ENCODE measurements at regions not wholly inside any gene's neighbourhood (a gene's known extent, or its start where the extent isn't known, plus 50 kb on each side); places are given as distances from the start of the nearest gene placed in this dataset.

DNA sequence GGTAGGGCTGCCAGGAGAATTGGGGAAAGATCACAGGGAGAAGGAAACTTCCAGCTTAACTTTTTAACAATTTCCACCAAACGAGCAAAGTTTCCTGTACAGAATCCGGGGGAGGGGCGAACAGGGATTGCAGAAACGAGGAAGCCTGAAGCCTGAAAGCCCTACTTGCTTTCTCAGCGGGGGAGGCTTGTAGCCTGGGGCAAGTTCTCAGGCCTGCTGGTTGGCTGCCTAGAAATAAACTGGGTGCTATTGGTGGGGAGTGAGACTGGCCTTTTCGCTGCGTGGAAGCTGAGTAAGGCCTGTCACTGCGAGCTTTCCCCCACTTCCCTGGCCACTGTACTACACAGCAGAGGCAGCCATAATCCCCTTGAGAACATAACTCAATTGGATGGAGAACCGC, 110.8 kb upstream of the ATP8A1 start:
- Histone ChIP-seq H3K9me2 (no peaks in the 10 kb centered on the region), H3F3A (replicated peaks; ENCODE audit: insufficient read depth) (no peaks in the 10 kb centered on the region), H3K36me3 (replicated peaks in 1 of 2; ENCODE audit: control insufficient read depth in 1 of 2, insufficient read depth in 2 of 2, low read length in 1 of 2) (no peaks in the 10 kb centered on the region), H3K9ac (no peak overlapping the region), H3K4me1 (ENCODE audit: control insufficient read depth in 1 of 2, insufficient read depth in 2 of 2, low read depth in 1 of 2, low read length in 1 of 2) (no peaks in the 10 kb centered on the region), H2AFZ (ENCODE audit: low read depth) (no peak overlapping the region), H3K79me2 (ENCODE audit: insufficient read depth) (no peaks in the 10 kb centered on the region), H3K4me2 (no peak overlapping the region), H4K20me1 (ENCODE audit: insufficient read depth) (no peaks in the 10 kb centered on the region), H3K4me3 (ENCODE audit: low read depth in 2 of 2, low read length in 1 of 2) (no peak overlapping the region), H3K27ac (ENCODE audit: low read depth in 2 of 2, low read length in 1 of 2) (no peak overlapping the region), H3K27me3 (ENCODE audit: insufficient read depth) (no peaks in the 10 kb centered on the region), H3K9me3 (no peaks in the 10 kb centered on the region)
- POLR2A ChIA-PET = no interaction called here
- 25% methylated on average over 7 of the region's 9 CpGs for WGBS (ENCODE audit: low lambda C conversion rate)
- TF ChIP-seq, protein P1, sequence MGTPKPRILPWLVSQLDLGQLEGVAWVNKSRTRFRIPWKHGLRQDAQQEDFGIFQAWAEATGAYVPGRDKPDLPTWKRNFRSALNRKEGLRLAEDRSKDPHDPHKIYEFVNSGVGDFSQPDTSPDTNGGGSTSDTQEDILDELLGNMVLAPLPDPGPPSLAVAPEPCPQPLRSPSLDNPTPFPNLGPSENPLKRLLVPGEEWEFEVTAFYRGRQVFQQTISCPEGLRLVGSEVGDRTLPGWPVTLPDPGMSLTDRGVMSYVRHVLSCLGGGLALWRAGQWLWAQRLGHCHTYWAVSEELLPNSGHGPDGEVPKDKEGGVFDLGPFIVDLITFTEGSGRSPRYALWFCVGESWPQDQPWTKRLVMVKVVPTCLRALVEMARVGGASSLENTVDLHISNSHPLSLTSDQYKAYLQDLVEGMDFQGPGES (IDR thresholded peaks at IDR 0.05; ENCODE audit: low read depth, low read length) = no peak
- TF ChIP-seq RXRA (IDR thresholded peaks at IDR 0.05; ENCODE audit: borderline replicate concordance, low read depth) (no peak), YY1 (IDR thresholded peaks at IDR 0.05; ENCODE audit: low read depth) (no peak), FOSL2 (IDR thresholded peaks at IDR 0.05; ENCODE audit: borderline replicate concordance, low read depth) (no peak), TCF12 (IDR thresholded peaks at IDR 0.05) (no peak)
- TF ChIP-seq, protein P2, sequence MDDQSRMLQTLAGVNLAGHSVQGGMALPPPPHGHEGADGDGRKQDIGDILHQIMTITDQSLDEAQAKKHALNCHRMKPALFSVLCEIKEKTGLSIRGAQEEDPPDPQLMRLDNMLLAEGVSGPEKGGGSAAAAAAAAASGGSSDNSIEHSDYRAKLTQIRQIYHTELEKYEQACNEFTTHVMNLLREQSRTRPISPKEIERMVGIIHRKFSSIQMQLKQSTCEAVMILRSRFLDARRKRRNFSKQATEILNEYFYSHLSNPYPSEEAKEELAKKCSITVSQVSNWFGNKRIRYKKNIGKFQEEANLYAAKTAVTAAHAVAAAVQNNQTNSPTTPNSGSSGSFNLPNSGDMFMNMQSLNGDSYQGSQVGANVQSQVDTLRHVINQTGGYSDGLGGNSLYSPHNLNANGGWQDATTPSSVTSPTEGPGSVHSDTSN (IDR thresholded peaks at IDR 0.05) = no peak
- TF ChIP-seq, protein P3, sequence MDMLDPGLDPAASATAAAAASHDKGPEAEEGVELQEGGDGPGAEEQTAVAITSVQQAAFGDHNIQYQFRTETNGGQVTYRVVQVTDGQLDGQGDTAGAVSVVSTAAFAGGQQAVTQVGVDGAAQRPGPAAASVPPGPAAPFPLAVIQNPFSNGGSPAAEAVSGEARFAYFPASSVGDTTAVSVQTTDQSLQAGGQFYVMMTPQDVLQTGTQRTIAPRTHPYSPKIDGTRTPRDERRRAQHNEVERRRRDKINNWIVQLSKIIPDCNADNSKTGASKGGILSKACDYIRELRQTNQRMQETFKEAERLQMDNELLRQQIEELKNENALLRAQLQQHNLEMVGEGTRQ (IDR thresholded peaks at IDR 0.05; ENCODE audit: borderline replicate concordance, low read depth, low read length) = no peak
- TF ChIP-seq, protein P4, sequence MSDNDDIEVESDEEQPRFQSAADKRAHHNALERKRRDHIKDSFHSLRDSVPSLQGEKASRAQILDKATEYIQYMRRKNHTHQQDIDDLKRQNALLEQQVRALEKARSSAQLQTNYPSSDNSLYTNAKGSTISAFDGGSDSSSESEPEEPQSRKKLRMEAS (IDR thresholded peaks at IDR 0.05; ENCODE audit: low read depth) = no peak
- CTCF ChIA-PET = interaction anchor here (0.8 kb wide), 1 partner anchor 198 kb away, joined by 3 read pairs; no protein-coding TSS in a partner anchor
- no peak for DNase-seq

DNA sequence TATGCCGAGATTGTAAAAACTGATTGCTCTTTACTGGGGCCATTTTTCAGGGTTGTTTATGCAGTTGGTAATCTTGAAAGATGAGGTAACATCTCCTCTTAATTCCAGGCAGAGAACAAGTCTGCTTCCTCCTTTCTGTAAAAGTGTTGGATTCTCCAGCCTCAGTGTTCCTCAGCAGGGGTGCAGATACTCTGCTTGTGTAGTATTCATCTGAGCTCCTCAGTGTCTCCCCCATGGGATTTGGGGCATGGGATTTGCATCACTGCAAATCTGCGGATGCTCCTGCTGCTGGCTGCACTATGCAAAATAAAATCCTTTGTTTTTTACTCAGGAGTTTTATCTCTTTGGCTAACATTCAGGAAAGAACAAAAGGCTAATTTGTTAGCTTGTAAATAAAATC, 104.9 kb upstream of the ATP8A1 start:
- Histone ChIP-seq H3K4me2 (no peak overlapping the region), H3K4me3 (ENCODE audit: low read depth in 2 of 2, low read length in 1 of 2) (no peak overlapping the region), H3F3A (replicated peaks; ENCODE audit: insufficient read depth) (no peaks in the 10 kb centered on the region), H3K27me3 (ENCODE audit: insufficient read depth) (no peaks in the 10 kb centered on the region), H3K79me2 (ENCODE audit: insufficient read depth) (no peaks in the 10 kb centered on the region), H3K9ac (no peak overlapping the region), H3K27ac (ENCODE audit: low read depth in 2 of 2, low read length in 1 of 2) (no peak overlapping the region), H3K9me3 (no peaks in the 10 kb centered on the region), H3K9me2 (no peaks in the 10 kb centered on the region), H2AFZ (ENCODE audit: low read depth) (no peak overlapping the region), H3K4me1 (ENCODE audit: control insufficient read depth in 1 of 2, insufficient read depth in 2 of 2, low read depth in 1 of 2, low read length in 1 of 2) (no peaks in the 10 kb centered on the region), H3K36me3 (replicated peaks in 1 of 2; ENCODE audit: control insufficient read depth in 1 of 2, insufficient read depth in 2 of 2, low read length in 1 of 2) (no peaks in the 10 kb centered on the region), H4K20me1 (ENCODE audit: insufficient read depth) (no peaks in the 10 kb centered on the region)
- DNase-seq = no peak
- POLR2A ChIA-PET = no interaction called here
- CTCF ChIA-PET = interaction anchor here (0.8 to 1.7 kb wide), 3 partner anchors 16 to 204 kb away, joined by 3 read pairs; no protein-coding TSS in a partner anchor
- WGBS (ENCODE audit: low lambda C conversion rate) = 27% methylated on average over 2 of the region's 2 CpGs
- TF ChIP-seq MXI1 (IDR thresholded peaks at IDR 0.05; ENCODE audit: low read depth, low read length) (no peak), FOXJ3 (CRISPR knock-in tag; IDR thresholded peaks at IDR 0.05) (no peak), GABPA (IDR thresholded peaks at IDR 0.05; ENCODE audit: low read depth) (no peak), YY1 (IDR thresholded peaks at IDR 0.05; ENCODE audit: low read depth) (no peak), TAF1 (IDR thresholded peaks at IDR 0.05; ENCODE audit: borderline replicate concordance, low read depth, low read length) (no peak), TCF12 (IDR thresholded peaks at IDR 0.05) (no peak), RXRA (IDR thresholded peaks at IDR 0.05; ENCODE audit: borderline replicate concordance, low read depth) (no peak), NFIC (IDR thresholded peaks at IDR 0.05; ENCODE audit: borderline replicate concordance) (no peak), TEAD4 (IDR thresholded peaks at IDR 0.05; ENCODE audit: borderline replicate concordance, insufficient read depth) (no peak), EP300 (IDR thresholded peaks at IDR 0.05; ENCODE audit: borderline replicate concordance in 1 of 2, low read depth in 1 of 2, low read length in 1 of 2) (no peak), SIN3A (IDR thresholded peaks at IDR 0.05; ENCODE audit: borderline replicate concordance, low read depth, low read length) (no peak)
- TF ChIP-seq, protein P3 (IDR thresholded peaks at IDR 0.05; ENCODE audit: borderline replicate concordance, low read depth, low read length) = no peak
- TF ChIP-seq, protein P5, sequence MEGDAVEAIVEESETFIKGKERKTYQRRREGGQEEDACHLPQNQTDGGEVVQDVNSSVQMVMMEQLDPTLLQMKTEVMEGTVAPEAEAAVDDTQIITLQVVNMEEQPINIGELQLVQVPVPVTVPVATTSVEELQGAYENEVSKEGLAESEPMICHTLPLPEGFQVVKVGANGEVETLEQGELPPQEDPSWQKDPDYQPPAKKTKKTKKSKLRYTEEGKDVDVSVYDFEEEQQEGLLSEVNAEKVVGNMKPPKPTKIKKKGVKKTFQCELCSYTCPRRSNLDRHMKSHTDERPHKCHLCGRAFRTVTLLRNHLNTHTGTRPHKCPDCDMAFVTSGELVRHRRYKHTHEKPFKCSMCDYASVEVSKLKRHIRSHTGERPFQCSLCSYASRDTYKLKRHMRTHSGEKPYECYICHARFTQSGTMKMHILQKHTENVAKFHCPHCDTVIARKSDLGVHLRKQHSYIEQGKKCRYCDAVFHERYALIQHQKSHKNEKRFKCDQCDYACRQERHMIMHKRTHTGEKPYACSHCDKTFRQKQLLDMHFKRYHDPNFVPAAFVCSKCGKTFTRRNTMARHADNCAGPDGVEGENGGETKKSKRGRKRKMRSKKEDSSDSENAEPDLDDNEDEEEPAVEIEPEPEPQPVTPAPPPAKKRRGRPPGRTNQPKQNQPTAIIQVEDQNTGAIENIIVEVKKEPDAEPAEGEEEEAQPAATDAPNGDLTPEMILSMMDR (IDR thresholded peaks at IDR 0.05) = no peak
- TF ChIP-seq, protein P4 (IDR thresholded peaks at IDR 0.05; ENCODE audit: low read depth) = no peak
- TF ChIP-seq, protein P6, sequence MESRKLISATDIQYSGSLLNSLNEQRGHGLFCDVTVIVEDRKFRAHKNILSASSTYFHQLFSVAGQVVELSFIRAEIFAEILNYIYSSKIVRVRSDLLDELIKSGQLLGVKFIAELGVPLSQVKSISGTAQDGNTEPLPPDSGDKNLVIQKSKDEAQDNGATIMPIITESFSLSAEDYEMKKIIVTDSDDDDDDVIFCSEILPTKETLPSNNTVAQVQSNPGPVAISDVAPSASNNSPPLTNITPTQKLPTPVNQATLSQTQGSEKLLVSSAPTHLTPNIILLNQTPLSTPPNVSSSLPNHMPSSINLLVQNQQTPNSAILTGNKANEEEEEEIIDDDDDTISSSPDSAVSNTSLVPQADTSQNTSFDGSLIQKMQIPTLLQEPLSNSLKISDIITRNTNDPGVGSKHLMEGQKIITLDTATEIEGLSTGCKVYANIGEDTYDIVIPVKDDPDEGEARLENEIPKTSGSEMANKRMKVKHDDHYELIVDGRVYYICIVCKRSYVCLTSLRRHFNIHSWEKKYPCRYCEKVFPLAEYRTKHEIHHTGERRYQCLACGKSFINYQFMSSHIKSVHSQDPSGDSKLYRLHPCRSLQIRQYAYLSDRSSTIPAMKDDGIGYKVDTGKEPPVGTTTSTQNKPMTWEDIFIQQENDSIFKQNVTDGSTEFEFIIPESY (IDR thresholded peaks at IDR 0.05; ENCODE audit: borderline replicate concordance, low read depth) = no peak
